ENCODE measurements at regions not wholly inside any gene's neighbourhood (a gene's known extent, or its start where the extent isn't known, plus 50 kb on each side); places are given as distances from the start of the nearest gene placed in this dataset.

GRCh38 chr5:97750576-97750975 lies 567.5 kb upstream of the RIOK2 start:
- POLR2A ChIA-PET = no interaction called here
- ATAC-seq = no peak
- TF ChIP-seq SIN3A (IDR thresholded peaks at IDR 0.05; ENCODE audit: borderline replicate concordance, insufficient read depth, low read depth, low read length) (no peak), REST (IDR thresholded peaks at IDR 0.05; ENCODE audit: insufficient read depth in 1 of 2, low read depth in 2 of 2, low read length in 1 of 2) (no peak), TCF7L2 (IDR thresholded peaks at IDR 0.05; ENCODE audit: low read depth, low read length) (no peak), CTCF (IDR thresholded peaks at IDR 0.05) (no peak), POLR2AphosphoS5 (IDR thresholded peaks at IDR 0.05; ENCODE audit: low read depth, low read length) (no peak)
- Histone ChIP-seq H3K36me3 (ENCODE audit: control insufficient read depth, insufficient read depth, low read length) (no peaks in the 10 kb centered on the region), H3K4me3 (ENCODE audit: low read depth in 2 of 2, low read length in 2 of 2) (no peak overlapping the region), H3K4me1 (ENCODE audit: control insufficient read depth, insufficient read depth, low read length) (no peaks in the 10 kb centered on the region), H3K27ac (ENCODE audit: low read length) (no peak overlapping the region), H3K9me3 (ENCODE audit: control insufficient read depth, insufficient read depth, low read depth, low read length) (no peaks in the 10 kb centered on the region), H3K27me3 (ENCODE audit: control insufficient read depth, insufficient read depth, low read length) (no peaks in the 10 kb centered on the region)
- BruUV-seq (replicated peaks) = no TSS peak
- in situ Hi-C loops (cut with HindIII; ENCODE audit: low pct_unique_long_range_greater_than_20kb, low sequenced_read_pairs) = no loop called here
- intact Hi-C loops (cut with micrococcal nuclease; ENCODE audit: unreplicated experiment) = no loop called here
- CTCF ChIA-PET = no interaction called here
- no peak for DNase-seq (ENCODE audit: low read depth, low spot score)

GRCh38 chr5:97751540-97751939 lies 568.5 kb upstream of the RIOK2 start:
- ChIA-PET POLR2A (no interaction called here), CTCF (no interaction called here)
- Histone ChIP-seq H3K9me3 (ENCODE audit: control insufficient read depth, insufficient read depth, low read depth, low read length) (no peaks in the 10 kb centered on the region), H3K27ac (ENCODE audit: low read length) (no peak overlapping the region), H3K36me3 (ENCODE audit: control insufficient read depth, insufficient read depth, low read length) (no peaks in the 10 kb centered on the region), H3K4me3 (ENCODE audit: low read depth in 2 of 2, low read length in 2 of 2) (no peak overlapping the region), H3K27me3 (ENCODE audit: control insufficient read depth, insufficient read depth, low read length) (no peaks in the 10 kb centered on the region), H3K4me1 (ENCODE audit: control insufficient read depth, insufficient read depth, low read length) (no peaks in the 10 kb centered on the region)
- BruUV-seq (replicated peaks) = no TSS peak
- ATAC-seq = no peak
- intact Hi-C loops (cut with micrococcal nuclease; ENCODE audit: unreplicated experiment) (no loop called here), in situ Hi-C loops (cut with HindIII; ENCODE audit: low pct_unique_long_range_greater_than_20kb, low sequenced_read_pairs) (no loop called here)
- DNase-seq (ENCODE audit: low read depth, low spot score) = no peak
- no peak for TF ChIP-seq POLR2AphosphoS5 (IDR thresholded peaks at IDR 0.05; ENCODE audit: low read depth, low read length)
- no peak for TF ChIP-seq SIN3A (IDR thresholded peaks at IDR 0.05; ENCODE audit: borderline replicate concordance, insufficient read depth, low read depth, low read length)
- no peak for TF ChIP-seq TCF7L2 (IDR thresholded peaks at IDR 0.05; ENCODE audit: low read depth, low read length)
- TF ChIP-seq CTCF (IDR thresholded peaks at IDR 0.05) = no peak
- no peak for TF ChIP-seq REST (IDR thresholded peaks at IDR 0.05; ENCODE audit: insufficient read depth in 1 of 2, low read depth in 2 of 2, low read length in 1 of 2)
